SK-N-MC (cell line): ENCODE measurements at regions not wholly inside any gene's neighbourhood (a gene's known extent, or its start where the extent isn't known, plus 50 kb on each side); places are given as distances from the start of the nearest gene placed in this dataset.
A peak's percentile ranks its signal among the peaks of the same experiment; 100 is the strongest.
"Not testable (repeated sequence)": the region's sequence is repeated elsewhere in the genome, so short reads cannot be mapped to it uniquely, and the experiment has no call there.

Source experiments
- DNase-seq: peaks from one replicate; pipeline ENCODE4 v3.0.0-alpha.2; 2011; ENCODE audit warnings: low read depth, low spot score
- H3K27ac ChIP-seq: fragments of 200-600 bp; sonication (generic); 2 replicates; pipeline ENCODE4 v1.5.1; 2016; ENCODE audit warnings: mixed run types
- H3K36me3 ChIP-seq: fragments of 200-600 bp; sonication (generic); 2 replicates; pipeline ENCODE4 v1.6.1; 2017; ENCODE audit warnings: antibody characterized with exemption, low read length, mixed read lengths; ENCODE audit not compliant: insufficient read depth
- H3K4me3 ChIP-seq: fragments of 200-600 bp; sonication (generic); 2 replicates; pipeline ENCODE4 v1.5.1; 2016
- H3K9ac ChIP-seq: fragments of 200-600 bp; sonication (generic); 2 replicates; pipeline ENCODE4 v1.8.0; 2017; ENCODE audit warnings: mixed run types, mixed read lengths; ENCODE audit not compliant: insufficient read length
- H3K9me3 ChIP-seq: fragments of 200-600 bp; sonication (generic); 2 replicates; pipeline ENCODE4 v1.6.1; 2017; ENCODE audit warnings: low read depth, mild to moderate bottlenecking, antibody characterized with exemption, low read length, moderate library complexity, mixed read lengths
- EZH2 ChIP-seq: fragments of 200-600 bp; sonication (generic); IDR thresholded peaks from one replicate; pipeline ENCODE4 v1.6.1; 2017; ENCODE audit warnings: antibody characterized with exemption
- FOXP2 ChIP-seq: optimal IDR thresholded peaks from 2 replicates; pipeline ENCODE3; 2011; ENCODE audit warnings: mild to moderate bottlenecking, moderate library complexity; ENCODE audit not compliant: insufficient read depth; ENCODE audit errors: extremely low read length, control extremely low read depth
- POLR2AphosphoS5 ChIP-seq: IDR thresholded peaks from 2 replicates; pipeline ENCODE4 v1.6.1; 2012; ENCODE audit warnings: mild to moderate bottlenecking, low read depth, low read length, borderline replicate concordance

- Histone ChIP-seq H3K27ac (no peak overlapping the region), H3K9me3 (no peaks in the 10 kb centered on the region), H3K36me3 (no peaks in the 10 kb centered on the region), H3K4me3 (no peak overlapping the region), H3K9ac (peak overlapping the region; percentile 19)
- DNase-seq, result no peak
- TF ChIP-seq FOXP2, result no peak
- TF ChIP-seq EZH2, result no peak
- TF ChIP-seq POLR2AphosphoS5, result no peak
These were observed 53.3 kb upstream of the NOTCH1 start for GRCh38 chr9:136599074-136599531.

- DNase-seq, H3K36me3 ChIP-seq, H3K4me3 ChIP-seq, H3K27ac ChIP-seq, H3K9me3 ChIP-seq, H3K9ac ChIP-seq: not testable (repeated sequence)
These were observed 52.7 kb upstream of the NOTCH1 start for GRCh38 chr9:136598390-136599073.

DNA sequence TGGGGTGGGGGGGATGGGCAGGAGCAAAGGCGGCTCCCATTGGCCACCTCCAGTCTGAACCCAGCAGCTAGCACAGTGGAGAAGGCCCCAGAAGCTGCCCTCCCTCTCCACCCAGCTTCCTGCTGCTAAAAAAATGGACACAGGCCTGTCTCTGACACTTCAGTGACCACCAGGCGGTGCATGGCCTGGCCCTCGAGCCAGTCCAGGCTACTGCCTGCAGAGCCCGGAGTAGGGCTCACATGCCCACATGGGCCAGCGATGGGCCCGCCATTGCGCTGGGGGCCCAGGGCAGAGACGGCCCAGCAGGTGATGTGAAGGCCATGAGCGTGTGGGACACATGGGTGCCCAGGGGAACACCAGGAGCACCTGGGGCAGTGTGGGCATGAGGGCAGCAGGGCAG is 52.1 kb upstream of the NOTCH1 start:
- H3K27ac ChIP-seq, result no peak overlapping the region
- no peak overlapping the region for H3K4me3 ChIP-seq
- H3K9ac ChIP-seq, result no peak overlapping the region
- no peaks in the 10 kb centered on the region for H3K9me3 ChIP-seq
- TF ChIP-seq FOXP2, result no peak
- TF ChIP-seq EZH2, result no peak
- no peak for TF ChIP-seq POLR2AphosphoS5
- DNase-seq, result no peak
- H3K36me3 ChIP-seq, result no peaks in the 10 kb centered on the region

DNA sequence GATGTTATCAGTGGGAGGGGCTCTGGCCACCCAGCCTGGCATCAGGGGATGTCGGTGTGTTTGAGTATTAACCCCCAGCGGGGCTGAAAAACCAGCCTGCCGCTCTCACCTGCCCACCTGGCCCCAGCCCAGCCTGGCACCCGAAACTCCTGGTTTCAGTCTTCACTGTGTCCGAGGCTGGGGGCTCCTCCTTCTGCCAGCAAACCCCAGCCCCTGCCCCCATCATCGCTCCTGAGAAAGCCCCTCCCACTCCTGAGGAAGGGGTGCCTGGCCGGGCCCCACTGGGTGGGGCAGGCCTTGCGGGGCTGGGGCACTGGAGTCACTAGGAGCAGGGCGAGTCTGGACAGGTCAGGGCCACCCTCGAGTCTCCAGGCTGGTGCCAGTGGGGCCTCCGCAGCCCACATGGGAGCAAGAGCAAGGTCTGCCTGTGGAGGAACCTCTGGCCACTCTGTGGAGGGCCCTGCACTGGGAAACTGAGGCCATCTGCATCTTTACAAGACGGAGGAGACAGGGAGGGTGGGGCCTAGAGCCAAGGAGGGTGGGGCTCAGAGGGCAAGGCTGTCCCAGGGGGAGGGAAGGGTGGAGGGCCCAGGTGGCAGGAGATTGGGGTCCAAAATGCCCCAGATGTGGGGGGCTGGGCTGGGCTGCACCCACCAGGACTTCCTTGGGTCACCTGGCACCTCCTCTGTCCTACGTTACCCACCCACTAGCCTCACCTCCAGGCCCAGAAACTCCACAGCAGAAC is 51.5 kb upstream of the NOTCH1 start:
- Histone ChIP-seq H3K4me3 (no peak overlapping the region), H3K36me3 (no peaks in the 10 kb centered on the region), H3K9me3 (no peaks in the 10 kb centered on the region), H3K9ac (no peak overlapping the region), H3K27ac (no peak overlapping the region)
- DNase-seq, result no peak
- TF ChIP-seq POLR2AphosphoS5 (no peak), EZH2 (no peak), FOXP2 (no peak)

GRCh38 chr9:136596630-136597031 is 50.8 kb upstream of the NOTCH1 start:
- H3K9ac ChIP-seq, result no peak overlapping the region
- TF ChIP-seq POLR2AphosphoS5 (no peak), FOXP2 (no peak), EZH2 (no peak)
- no peak for DNase-seq

DNA sequence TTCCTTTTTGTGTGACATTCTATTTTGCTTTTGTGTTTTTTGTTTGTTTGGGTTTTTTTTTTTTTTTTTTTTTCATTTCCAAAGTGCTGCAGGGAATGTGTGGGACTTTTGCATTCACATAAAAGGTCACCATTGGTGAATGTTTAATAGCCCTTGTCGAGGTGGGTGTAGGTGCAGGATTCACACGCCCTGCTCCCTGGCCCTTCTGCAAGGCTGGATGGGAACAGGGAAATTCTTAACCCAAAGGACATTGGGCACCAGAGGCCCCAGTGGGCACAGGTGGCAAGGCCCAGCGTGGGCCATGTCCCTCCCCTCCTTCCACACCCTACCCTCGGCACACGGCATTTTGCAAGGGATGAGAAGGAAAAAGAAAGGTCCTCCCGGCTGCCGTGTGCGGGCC is 50.4 kb upstream of the NOTCH1 start:
- H3K4me3 ChIP-seq, result no peak overlapping the region
- DNase-seq, result no peak
- H3K27ac ChIP-seq, result no peak overlapping the region
- no peaks in the 10 kb centered on the region for H3K36me3 ChIP-seq
- H3K9ac ChIP-seq, result no peak overlapping the region
- H3K9me3 ChIP-seq, result no peaks in the 10 kb centered on the region
- TF ChIP-seq FOXP2 (no peak), POLR2AphosphoS5 (no peak), EZH2 (no peak)

More at GRCh38 chr9:136596630-136597031, 50.8 kb upstream of the NOTCH1 start:
- no peaks in the 10 kb centered on the region for H3K9me3 ChIP-seq
- H3K4me3 ChIP-seq, result no peak overlapping the region
- H3K27ac ChIP-seq, result no peak overlapping the region
- no peaks in the 10 kb centered on the region for H3K36me3 ChIP-seq

DNA sequence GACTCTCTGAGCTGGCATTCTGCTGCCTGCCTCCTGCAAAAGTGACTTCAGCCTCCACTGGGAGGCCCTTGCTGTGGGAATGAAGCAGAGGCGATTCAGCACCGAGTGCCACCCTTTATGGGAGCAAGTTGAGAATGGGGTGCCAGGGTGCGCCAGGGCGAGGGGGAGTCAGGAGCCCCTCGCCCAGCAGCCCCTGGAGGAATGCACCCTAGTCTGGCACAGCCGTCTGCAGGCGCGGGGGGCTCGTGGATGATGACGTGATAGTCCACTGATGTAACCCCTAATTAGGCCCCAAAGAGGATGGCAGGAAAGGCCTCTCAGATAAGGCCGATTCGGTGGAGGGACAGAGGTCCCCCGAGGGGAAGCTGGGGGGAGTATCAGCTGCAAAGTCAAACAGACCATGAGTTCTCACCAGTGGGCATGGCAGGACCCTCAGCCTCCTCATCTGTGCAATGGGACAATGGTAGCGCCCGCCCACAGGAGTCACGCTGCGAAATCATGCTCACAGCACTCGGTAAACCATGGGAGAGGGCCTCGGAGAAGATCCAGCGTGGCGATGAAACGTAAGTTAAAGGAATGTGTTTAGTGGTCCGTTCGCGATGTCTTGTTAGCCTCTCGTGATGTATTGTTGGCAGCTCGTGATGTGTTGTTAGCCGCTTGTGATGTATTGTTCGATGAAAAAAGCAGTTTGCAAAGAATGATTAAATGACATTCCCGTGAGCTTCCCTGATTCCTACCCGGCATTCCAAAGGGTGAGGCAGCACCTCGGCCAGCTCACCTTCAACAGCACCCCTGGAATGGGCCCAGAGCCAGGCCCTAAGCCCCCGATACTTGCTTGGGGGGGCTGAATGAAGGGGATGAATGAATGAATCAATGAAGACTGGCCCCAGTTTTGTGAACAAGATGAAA is 49.7 kb upstream of the NOTCH1 start:
- H3K9me3 ChIP-seq, result no peaks in the 10 kb centered on the region
- DNase-seq, result no peak
- H3K36me3 ChIP-seq, result no peaks in the 10 kb centered on the region
- H3K4me3 ChIP-seq, result no peak overlapping the region
- H3K27ac ChIP-seq, result no peak overlapping the region
- no peak overlapping the region for H3K9ac ChIP-seq
- no peak for TF ChIP-seq POLR2AphosphoS5
- no peak for TF ChIP-seq EZH2
- TF ChIP-seq FOXP2, result no peak
